ENCODE measurements at regions not wholly inside any gene's neighbourhood (a gene's known extent, or its start where the extent isn't known, plus 50 kb on each side); places are given as distances from the start of the nearest gene placed in this dataset.

GRCh38 chr2:180734382-180734781 lies 246.0 kb upstream of the UBE2E3 start:
- no peak for DNase-seq

GRCh38 chr2:180733330-180733729 lies 247.1 kb upstream of the UBE2E3 start:
- no peak for DNase-seq

GRCh38 chr2:180732337-180732736 lies 248.1 kb upstream of the UBE2E3 start:
- DNase-seq = no peak

GRCh38 chr2:180730976-180731375 lies 249.4 kb upstream of the UBE2E3 start:
- no peak for DNase-seq

- DNase-seq = no peak
These were observed 251.4 kb upstream of the UBE2E3 start for GRCh38 chr2:180728928-180729559.

GRCh38 chr2:180723712-180724111 lies 256.7 kb upstream of the UBE2E3 start:
- DNase-seq = no peak

GRCh38 chr2:180722551-180723239 lies 257.7 kb upstream of the UBE2E3 start:
- no peak for DNase-seq

- DNase-seq = no peak
These were observed 259.6 kb upstream of the UBE2E3 start for GRCh38 chr2:180720829-180721228.

- DNase-seq = no peak
These were observed 262.8 kb upstream of the UBE2E3 start for GRCh38 chr2:180717588-180717987.

- no peak for DNase-seq
These were observed 263.9 kb upstream of the UBE2E3 start for GRCh38 chr2:180716186-180717180.

GRCh38 chr2:180715044-180715443 lies 265.4 kb upstream of the UBE2E3 start:
- no peak for DNase-seq

GRCh38 chr2:180709392-180710145 lies 270.8 kb upstream of the UBE2E3 start:
- no peak for DNase-seq

- no peak for DNase-seq
These were observed 272.6 kb upstream of the UBE2E3 start for GRCh38 chr2:180707884-180708205.

- DNase-seq = no peak
These were observed 273.1 kb upstream of the UBE2E3 start for GRCh38 chr2:180707175-180707883.

- no peak for DNase-seq
These were observed 273.7 kb upstream of the UBE2E3 start for GRCh38 chr2:180706694-180707093.

- DNase-seq = no peak
These were observed 274.9 kb upstream of the UBE2E3 start for GRCh38 chr2:180705551-180705950.

- no peak for DNase-seq
These were observed 275.3 kb upstream of the UBE2E3 start for GRCh38 chr2:180705122-180705521.

GRCh38 chr2:180699657-180700361 lies 280.6 kb upstream of the UBE2E3 start:
- no peak for DNase-seq

- DNase-seq = no peak
These were observed 281.7 kb upstream of the UBE2E3 start for GRCh38 chr2:180698668-180699067.

- no peak for DNase-seq
These were observed 284.6 kb upstream of the UBE2E3 start for GRCh38 chr2:180695586-180696401.

All from activated naive CD4-positive, alpha-beta T cell treated with Interleukin-2 at 50 U/mL for 16 hours (primary cell).